22Rv1 (cell line): ENCODE measurements at regions not wholly inside any gene's neighbourhood (a gene's known extent, or its start where the extent isn't known, plus 50 kb on each side); places are given as distances from the start of the nearest gene placed in this dataset.

ENCODE experiments used
- H3K27ac ChIP-seq: fragments of 450-650 bp; 2 replicates; pipeline ENCODE4 v1.5.1; 2017
- CTCF ChIP-seq: fragments of 450-650 bp; IDR thresholded peaks from 2 replicates; pipeline ENCODE4 v1.5.1; 2017; ENCODE audit warnings: mild to moderate bottlenecking
- ZFX ChIP-seq: fragments of 450-650 bp; IDR thresholded peaks from 2 replicates; pipeline ENCODE4 v1.6.1; 2017; ENCODE audit warnings: antibody characterized with exemption, borderline replicate concordance

- TF ChIP-seq CTCF, result no peak
- no peak for TF ChIP-seq ZFX
- no peak overlapping the region for H3K27ac ChIP-seq
These were observed 181.0 kb downstream of the ABHD5 start for GRCh38 chr3:43871627-43872245.

GRCh38 chr3:43872301-43872700, 181.6 kb downstream of the ABHD5 start:
- TF ChIP-seq CTCF (no peak), ZFX (no peak)
- no peak overlapping the region for H3K27ac ChIP-seq

- no peak overlapping the region for H3K27ac ChIP-seq
- TF ChIP-seq ZFX (no peak), CTCF (no peak)
These were observed 182.2 kb downstream of the ABHD5 start for GRCh38 chr3:43872901-43873300.

- TF ChIP-seq CTCF, result no peak
- TF ChIP-seq ZFX, result no peak
These were observed 183.0 kb downstream of the ABHD5 start for GRCh38 chr3:43873723-43874122.

GRCh38 chr3:43874290-43874689, 183.6 kb downstream of the ABHD5 start:
- H3K27ac ChIP-seq, result no peak overlapping the region
- TF ChIP-seq ZFX (no peak), CTCF (no peak)

More at GRCh38 chr3:43873723-43874122, 183.0 kb downstream of the ABHD5 start:
- H3K27ac ChIP-seq, result no peak overlapping the region

- TF ChIP-seq ZFX (no peak), CTCF (no peak)
- no peak overlapping the region for H3K27ac ChIP-seq
These were observed 184.0 kb downstream of the ABHD5 start for GRCh38 chr3:43874731-43875130.

- no peak overlapping the region for H3K27ac ChIP-seq
- TF ChIP-seq ZFX, result no peak
- no peak for TF ChIP-seq CTCF
These were observed 185.9 kb downstream of the ABHD5 start for GRCh38 chr3:43876648-43877047.
